ENCODE measurements at regions not wholly inside any gene's neighbourhood (a gene's known extent, or its start where the extent isn't known, plus 50 kb on each side); places are given as distances from the start of the nearest gene placed in this dataset.

GRCh38 chr13:103312467-103312866 is 246.2 kb upstream of the SLC10A2 start:
- POLR2A ChIA-PET: no interaction called here
- no peak overlapping the region for H3K4me3 ChIP-seq (ENCODE audit: low read depth, low read length)
- no peaks in the 10 kb centered on the region for H3K27me3 ChIP-seq (ENCODE audit: control insufficient read depth, insufficient read depth, low read length)
- CTCF ChIA-PET: no interaction called here
- H3K36me3 ChIP-seq (ENCODE audit: control insufficient read depth, insufficient read depth, low read length): no peaks in the 10 kb centered on the region
- DNase-seq (ENCODE audit: low read depth): no peak
- TF ChIP-seq, protein P1, sequence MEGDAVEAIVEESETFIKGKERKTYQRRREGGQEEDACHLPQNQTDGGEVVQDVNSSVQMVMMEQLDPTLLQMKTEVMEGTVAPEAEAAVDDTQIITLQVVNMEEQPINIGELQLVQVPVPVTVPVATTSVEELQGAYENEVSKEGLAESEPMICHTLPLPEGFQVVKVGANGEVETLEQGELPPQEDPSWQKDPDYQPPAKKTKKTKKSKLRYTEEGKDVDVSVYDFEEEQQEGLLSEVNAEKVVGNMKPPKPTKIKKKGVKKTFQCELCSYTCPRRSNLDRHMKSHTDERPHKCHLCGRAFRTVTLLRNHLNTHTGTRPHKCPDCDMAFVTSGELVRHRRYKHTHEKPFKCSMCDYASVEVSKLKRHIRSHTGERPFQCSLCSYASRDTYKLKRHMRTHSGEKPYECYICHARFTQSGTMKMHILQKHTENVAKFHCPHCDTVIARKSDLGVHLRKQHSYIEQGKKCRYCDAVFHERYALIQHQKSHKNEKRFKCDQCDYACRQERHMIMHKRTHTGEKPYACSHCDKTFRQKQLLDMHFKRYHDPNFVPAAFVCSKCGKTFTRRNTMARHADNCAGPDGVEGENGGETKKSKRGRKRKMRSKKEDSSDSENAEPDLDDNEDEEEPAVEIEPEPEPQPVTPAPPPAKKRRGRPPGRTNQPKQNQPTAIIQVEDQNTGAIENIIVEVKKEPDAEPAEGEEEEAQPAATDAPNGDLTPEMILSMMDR (IDR thresholded peaks at IDR 0.05; ENCODE audit: insufficient read depth, low read depth, low read length): no peak

DNA sequence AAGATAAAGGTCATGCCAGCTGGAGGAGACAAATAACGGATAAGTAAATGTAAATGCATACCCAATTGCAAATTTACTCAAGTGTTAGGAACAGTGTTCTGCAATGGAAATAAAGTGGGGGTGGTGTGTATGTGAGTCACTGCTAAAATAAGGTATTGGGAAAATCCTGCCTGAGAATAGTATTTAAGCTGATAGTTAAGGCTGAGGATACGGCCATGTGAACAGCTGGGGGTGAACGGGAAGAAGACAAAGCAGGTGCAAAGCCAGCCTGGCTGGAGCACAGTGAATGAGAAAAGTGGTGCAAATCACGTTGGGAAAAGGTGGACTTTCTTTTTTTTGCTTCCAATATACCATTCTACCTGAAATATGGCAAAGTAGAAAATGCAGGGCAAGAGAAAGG is 242.4 kb upstream of the SLC10A2 start:
- POLR2A ChIA-PET: no interaction called here
- Histone ChIP-seq H3K36me3 (ENCODE audit: control insufficient read depth, insufficient read depth, low read length) (no peaks in the 10 kb centered on the region), H3K4me3 (ENCODE audit: low read depth, low read length) (no peak overlapping the region), H3K27me3 (ENCODE audit: control insufficient read depth, insufficient read depth, low read length) (no peaks in the 10 kb centered on the region)
- TF ChIP-seq, protein P1 (IDR thresholded peaks at IDR 0.05; ENCODE audit: insufficient read depth, low read depth, low read length): no peak
- DNase-seq (ENCODE audit: low read depth): no peak
- CTCF ChIA-PET: no interaction called here

- POLR2A ChIA-PET: no interaction called here
- Histone ChIP-seq H3K4me3 (ENCODE audit: low read depth, low read length) (no peak overlapping the region), H3K36me3 (ENCODE audit: control insufficient read depth, insufficient read depth, low read length) (no peaks in the 10 kb centered on the region), H3K27me3 (ENCODE audit: control insufficient read depth, insufficient read depth, low read length) (no peaks in the 10 kb centered on the region)
- CTCF ChIA-PET: no interaction called here
- TF ChIP-seq, protein P1 (IDR thresholded peaks at IDR 0.05; ENCODE audit: insufficient read depth, low read depth, low read length): no peak
- no peak for DNase-seq (ENCODE audit: low read depth)
Measured at GRCh38 chr13:103306163-103306562, 239.9 kb upstream of the SLC10A2 start.

GRCh38 chr13:103303078-103303651 is 236.9 kb upstream of the SLC10A2 start:
- TF ChIP-seq, protein P1 (IDR thresholded peaks at IDR 0.05; ENCODE audit: insufficient read depth, low read depth, low read length): no peak
- H3K4me3 ChIP-seq (ENCODE audit: low read depth, low read length): no peak overlapping the region
- POLR2A ChIA-PET: no interaction called here
- no peaks in the 10 kb centered on the region for H3K36me3 ChIP-seq (ENCODE audit: control insufficient read depth, insufficient read depth, low read length)
- H3K27me3 ChIP-seq (ENCODE audit: control insufficient read depth, insufficient read depth, low read length): no peaks in the 10 kb centered on the region
- DNase-seq (ENCODE audit: low read depth): no peak
- CTCF ChIA-PET: interaction anchor here (0.6 kb wide), 1 partner anchor 863 kb away, joined by 3 read pairs; no protein-coding TSS in a partner anchor

DNA sequence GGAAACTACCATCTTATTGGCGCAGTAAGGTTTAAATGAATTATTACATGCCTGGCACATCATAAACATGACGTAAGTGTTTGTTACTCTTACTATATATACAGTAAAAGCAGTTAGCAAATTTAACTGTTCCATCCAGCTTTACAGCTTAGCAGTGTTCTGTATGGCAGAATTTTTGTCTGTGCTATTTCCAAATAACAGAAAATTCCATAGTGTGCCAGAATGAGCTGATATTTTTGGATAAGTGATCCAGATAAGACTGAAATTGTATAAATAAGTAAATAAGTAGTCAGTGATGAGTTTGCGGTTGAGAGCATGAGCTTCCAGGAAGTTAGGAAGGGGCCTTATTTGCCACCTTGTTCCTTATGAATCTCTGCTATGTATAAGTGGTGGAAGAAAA is 236.5 kb upstream of the SLC10A2 start:
- DNase-seq (ENCODE audit: low read depth): no peak
- Histone ChIP-seq H3K27me3 (ENCODE audit: control insufficient read depth, insufficient read depth, low read length) (no peaks in the 10 kb centered on the region), H3K36me3 (ENCODE audit: control insufficient read depth, insufficient read depth, low read length) (no peaks in the 10 kb centered on the region), H3K4me3 (ENCODE audit: low read depth, low read length) (no peak overlapping the region)
- TF ChIP-seq, protein P1 (IDR thresholded peaks at IDR 0.05; ENCODE audit: insufficient read depth, low read depth, low read length): no peak
- ChIA-PET POLR2A (no interaction called here), CTCF (no interaction called here)

All from BJ (cell line).